DMS 273 treated with DMSO at 0.1 percent for 48 hours (cell line): ENCODE measurements at regions not wholly inside any gene's neighbourhood (a gene's known extent, or its start where the extent isn't known, plus 50 kb on each side); places are given as distances from the start of the nearest gene placed in this dataset.
"Not testable (repeated sequence)": the region's sequence is repeated elsewhere in the genome, so short reads cannot be mapped to it uniquely, and the experiment has no call there.

Source experiments
- DNase-seq: peaks from one replicate; lab custom pipeline; 2025; lab: John Stamatoyannopoulos, UW

DNA sequence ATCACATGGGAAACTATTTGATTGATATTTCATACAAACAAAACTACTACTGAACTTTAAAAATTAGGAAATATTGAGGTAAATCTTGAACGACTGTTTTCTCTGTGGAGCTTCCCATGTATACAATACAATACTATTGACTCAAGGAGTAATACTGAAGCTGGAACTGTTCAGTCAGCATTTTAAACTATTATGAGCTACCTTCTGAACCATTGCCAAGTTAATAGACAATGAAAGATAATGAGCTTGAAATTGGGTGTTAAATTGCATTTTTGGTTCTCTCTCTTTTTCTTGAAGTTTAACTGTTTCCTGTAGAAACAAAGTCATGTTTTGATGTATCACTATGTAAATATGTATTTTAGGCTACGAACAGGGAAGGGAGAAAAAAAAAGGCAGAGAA, 569.2 kb downstream of the ZEB2 start:
- no peak for DNase-seq

DNA sequence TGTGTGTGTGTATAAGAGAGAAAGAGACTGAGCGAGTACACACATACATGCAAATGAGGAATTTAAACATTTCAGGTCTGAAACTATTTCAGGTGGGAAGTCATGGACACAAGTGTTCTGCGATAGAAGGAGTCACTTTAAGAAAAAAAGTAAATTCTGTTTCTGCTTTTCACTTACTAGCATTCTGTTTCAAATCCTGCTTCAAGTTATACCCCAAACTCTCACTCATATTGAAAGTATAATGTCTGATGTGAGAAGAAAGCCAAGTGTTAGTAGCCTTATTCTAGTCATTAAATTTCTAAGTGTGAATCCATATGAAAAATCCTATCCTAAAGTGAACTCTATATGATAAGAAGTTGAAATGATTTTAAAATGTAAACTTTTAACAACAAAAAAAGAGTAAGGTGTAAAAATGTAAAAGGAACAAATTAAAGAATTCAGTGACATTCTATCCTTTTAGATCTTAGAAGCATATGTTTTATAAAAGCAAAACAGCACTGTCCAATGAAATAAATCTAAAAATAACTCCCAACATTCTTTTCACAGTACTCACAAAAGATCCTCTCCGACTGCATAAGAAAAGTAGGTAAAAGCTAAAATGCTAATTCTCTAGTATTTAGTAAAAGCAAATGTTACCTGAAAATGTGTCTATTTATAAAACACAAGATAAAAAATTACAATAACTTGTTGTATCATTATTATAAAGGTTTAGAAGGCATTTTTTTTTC, 570.6 kb downstream of the ZEB2 start:
- no peak for DNase-seq

DNA sequence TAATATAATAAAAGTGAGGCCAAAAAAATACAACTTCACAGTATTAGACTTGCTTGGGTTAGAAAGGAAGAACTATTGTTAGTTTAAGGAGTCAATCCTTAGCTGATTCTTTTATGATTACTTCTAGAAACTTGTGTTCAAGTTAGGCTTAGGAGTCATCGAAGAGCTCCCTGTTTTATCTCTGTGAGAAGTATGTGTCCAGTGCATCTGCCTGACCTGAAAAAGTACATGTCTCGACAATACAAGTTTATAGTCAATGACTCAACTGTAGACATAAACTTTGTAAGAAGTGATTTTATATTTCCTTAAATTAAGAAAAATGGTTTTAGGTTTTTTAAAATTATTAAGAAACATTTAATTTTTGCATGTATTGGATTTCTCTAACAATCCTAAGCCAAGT, 571.2 kb downstream of the ZEB2 start:
- no peak for DNase-seq

DNA sequence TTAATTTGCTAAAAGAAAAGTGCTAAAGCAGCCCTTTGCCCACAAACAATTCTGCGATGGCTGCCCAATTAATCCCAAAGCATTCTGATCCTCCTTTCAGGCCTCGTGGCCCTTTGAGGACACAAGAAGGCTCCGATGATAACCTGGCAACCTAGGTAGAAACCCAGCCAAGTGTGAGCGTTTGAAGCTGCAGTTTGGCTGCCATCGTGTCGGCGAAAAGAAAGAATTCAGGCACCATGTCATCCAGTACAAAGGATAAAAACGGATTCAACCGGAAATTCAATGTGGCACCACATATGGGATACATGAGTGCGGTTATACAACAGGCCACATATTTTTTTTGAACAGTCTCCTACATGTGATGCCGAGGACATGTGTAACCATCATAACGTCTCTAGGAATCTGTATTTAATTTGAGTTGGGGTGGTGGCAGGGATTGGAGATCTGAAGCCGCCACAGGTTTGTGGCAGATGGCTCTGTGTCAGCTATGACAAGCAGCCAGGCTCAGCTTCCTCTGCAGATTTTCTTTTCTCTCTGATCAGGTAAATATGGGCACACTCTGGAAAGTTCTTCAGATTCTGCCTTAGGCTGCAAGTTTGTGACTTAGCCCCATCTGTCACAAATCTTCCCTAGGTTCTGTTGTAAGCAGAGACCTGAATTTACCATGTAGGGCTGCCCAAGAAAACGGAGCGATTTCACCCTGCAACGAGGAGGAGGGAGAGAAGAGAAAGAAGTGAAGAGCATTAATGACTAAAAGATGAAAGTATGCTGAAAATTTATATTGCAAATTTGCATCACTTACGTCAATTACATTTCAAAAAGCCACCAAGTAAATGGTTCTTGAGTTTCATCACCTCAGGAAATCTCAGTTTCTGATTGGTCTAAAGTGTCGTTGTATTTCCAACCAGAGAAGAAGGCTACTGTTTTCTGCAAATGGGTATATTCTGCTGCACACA, 573.2 kb downstream of the ZEB2 start:
- peak; percentile 99 for DNase-seq

DNA sequence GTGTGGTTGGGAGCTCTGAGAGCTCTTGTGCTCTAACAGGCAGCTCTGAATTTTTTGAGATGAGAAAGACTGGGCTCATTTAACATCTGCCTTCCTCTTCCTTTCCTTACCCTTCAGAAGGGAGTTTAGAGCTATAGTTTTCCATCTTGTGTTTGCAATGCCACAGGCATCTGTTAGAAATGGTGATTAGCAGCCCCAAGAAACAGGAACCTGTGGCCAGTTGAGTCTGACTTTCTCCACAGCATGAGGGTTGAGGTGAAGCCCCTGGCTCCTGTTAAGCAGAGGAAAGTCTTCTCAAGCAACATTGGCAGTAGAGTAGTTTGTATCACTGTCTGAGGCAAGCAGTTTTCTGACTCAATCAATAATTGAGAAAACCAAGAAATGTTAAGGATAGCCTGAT, 577.4 kb downstream of the ZEB2 start:
- no peak for DNase-seq

DNA sequence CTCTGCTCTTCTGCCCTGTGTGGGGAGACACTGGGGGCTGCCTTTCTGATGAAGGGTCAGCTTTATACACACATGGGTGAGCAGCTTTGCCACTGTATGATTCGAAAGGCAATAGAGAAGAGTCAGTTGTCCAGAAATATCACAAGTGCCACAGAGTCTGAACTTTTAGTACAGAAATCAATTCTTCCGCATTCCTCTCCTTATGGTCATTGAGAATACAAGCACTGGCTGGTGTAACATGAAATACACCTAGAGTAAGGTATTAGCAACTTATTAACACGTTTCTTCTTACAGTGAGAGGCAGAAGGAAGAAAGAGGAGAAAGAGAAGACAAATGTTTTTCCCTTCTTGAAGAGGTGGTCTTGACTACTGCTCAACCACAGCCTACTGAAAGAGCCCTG, 579.2 kb downstream of the ZEB2 start:
- DNase-seq = no peak

DNA sequence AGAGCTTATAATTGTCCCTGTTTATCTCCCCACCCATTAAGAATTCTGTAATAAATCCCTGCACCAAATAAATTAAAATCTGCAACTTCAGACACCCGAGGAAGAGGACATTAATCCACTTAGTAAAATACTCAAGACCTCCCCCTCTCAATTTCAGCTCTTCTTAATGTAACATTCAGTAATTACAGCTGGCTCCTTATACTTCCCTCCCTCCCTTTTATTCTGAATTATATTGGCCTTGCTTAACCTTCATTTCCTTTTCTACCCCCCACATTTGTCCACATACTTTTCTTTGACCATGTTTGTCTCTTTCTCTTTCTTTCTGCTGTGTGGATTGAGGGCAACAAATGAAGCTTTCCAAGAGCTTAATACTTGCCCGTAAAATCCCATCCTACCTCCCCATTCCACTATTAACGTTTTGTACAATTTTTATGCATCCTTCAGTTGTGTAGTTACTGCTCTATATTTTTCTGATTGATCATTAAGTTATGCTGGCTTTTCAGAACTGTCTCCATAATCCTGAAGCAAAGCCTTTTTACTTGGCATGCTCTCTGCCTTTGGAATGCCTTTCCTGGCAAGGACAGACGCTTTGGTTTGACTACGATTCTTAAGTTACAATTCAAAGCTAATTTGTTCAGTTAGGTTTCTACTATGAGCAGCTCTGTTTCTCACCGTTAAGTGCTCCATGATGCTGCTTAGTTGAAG, 580.1 kb downstream of the ZEB2 start:
- DNase-seq = no peak

DNA sequence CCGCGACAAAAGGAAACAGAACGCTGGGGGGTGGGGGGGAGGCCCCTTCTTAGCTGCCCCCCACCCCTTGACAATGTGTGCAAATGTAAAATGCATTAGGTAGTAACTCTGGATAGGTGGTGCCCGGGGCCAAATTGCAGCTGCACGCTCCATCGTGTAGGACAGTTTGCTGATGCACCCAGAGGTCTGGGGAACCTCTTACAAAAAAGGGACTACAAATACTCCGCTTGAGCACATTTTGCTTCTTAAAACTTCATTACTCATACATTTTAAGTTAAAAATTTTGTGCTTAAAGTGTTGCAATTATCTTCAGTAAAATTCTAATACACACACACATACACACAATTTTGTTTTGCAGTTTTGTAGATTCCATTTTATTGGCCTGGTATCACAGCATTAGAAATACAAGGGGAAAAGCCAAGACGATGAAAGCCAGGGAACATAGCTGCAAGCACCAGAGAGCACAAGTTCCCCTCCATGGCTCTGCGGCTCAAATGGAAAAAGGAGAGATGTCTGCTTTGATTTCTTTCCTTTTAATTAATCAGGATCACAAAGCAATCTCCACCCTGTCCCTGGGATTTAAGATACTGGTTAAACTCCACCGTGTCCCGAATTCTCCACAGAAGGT, 582.1 kb downstream of the ZEB2 start:
- no peak for DNase-seq

DNA sequence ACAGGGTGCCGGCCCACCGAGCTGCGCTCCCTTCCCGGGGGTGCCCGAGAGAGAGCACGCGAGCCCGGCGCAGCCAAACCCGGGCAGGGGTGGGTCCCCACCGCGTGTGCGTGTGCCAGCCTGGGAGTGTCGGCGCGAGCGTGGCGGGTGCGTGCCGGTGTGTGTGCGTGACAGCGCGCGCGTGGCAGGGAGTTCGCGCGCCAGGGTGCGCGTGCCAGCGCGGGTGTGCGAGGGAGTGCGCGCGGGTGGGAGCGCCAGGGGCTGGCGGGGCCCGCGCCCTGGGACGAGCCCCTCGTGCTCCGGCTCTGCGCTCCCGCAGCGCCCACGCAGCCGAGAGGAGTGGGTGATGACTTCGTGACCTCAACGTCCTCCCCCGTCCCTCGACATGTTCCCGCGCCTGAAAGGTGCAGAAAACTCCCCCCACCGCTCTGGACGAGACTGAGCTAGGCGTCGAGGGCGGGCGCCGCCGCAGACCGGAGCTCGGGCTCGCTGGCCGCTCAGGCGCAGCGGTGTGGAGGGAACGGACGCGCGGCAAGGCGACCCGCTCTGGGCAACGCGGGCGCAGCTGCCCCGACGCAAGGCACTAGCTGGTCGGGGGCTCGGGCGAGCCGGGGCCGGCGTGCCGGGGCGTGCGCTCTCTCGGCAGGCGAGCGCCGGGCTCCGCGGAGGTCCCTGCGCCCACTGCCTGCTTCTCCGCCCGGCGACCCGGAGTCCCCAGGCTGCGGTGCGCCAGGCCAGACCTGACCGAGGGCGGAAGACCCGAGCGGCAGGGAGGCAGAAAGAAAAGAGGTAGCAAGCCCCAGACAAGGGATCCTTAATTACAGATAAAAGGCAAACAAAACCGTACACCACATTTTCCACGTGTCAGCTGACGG, 582.8 kb downstream of the ZEB2 start:
- DNase-seq = no peak

DNA sequence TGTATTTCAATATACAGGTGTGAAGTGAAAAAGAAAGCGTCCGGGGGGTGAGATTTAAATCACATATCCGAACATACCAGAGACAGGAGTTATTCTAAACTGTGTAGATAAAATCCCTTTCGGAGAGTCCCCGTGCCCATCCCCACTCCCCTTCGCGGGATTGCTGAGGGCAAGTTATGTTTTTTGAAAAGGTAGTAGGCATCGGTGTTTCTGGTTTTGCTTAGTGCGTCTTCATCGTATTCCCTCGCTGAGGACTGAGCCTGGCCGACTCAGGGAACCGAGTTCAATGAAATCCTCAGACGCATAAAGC, 583.4 kb downstream of the ZEB2 start:
- no peak for DNase-seq

DNA sequence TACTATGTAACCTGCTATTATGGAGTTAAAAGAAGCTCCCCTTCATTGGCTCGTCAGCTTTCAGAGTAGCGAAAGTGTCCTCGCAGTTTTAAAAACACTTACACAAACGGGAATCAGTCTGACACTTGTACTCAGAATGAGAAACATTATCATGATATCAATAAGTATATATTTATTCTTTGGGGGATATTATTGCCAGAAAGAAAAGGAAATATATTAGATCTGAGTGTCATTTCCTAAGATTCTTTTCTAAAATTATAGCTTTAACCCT, 584.5 kb downstream of the ZEB2 start:
- no peak for DNase-seq

DNA sequence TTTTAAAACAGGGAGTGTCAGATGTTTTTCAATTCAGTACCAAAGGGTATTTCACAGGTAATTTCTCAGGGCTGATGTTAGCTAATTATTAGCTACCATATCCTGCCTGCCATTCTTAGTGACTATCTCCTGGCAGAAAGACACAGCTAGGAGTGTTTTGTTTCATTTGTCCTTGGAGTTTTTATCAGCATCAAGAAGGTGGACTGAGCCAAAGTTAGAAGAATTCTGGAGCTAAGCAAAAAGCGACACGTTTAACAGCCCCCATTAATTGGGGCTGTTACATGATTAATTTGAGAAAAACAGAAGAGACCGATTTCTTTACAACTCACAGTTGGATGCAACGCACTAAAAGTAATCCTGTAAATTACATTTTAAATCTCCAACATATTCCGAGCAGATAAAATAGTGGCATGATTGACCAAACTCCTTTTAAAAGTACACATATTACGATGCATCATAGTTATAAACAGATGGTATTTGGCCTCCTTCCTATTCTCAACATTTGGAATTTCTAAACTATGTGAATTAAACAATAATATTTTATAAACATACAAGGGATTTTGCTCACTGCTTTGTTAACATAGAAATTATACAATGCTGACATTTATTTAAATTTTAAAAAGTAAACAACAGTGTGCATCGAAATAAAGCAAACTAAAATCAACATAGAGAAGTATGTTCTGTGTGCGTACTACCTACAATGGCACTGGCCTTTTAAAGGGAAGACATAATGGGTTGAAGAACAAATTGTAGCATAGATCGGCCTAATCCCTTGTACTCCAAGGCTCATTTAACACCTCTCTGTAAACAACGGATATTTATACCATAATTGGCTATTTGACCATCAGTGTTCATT, 585.1 kb downstream of the ZEB2 start:
- no peak for DNase-seq

DNA sequence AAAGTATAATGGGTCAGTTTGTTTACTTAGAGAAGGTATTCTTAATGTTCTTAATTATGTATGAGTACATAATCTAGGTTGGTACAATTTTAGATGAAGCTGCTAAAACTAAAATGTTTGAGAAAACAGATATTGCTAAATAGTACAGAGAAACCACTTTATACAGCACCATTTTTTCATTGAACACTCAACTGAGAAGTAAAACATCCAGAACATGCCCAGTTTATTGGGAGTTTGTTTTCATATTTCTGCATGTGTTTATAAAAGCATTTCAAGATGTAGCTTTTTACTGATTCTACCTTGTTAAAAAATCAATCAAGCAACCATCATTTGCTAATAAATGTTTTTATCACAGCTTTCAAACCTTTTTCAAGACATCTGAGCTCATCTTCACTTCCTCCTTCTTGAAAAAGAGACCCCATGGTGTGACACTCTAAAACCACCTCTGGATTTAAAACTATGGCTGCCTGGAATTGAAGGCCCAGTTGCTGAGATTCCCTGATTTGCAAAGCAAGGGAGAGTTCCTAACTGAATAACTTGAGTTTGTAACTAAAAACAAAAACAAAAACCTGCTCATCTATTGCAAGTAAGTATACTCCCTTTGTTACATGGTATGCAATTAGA, 585.9 kb downstream of the ZEB2 start:
- DNase-seq = no peak

DNA sequence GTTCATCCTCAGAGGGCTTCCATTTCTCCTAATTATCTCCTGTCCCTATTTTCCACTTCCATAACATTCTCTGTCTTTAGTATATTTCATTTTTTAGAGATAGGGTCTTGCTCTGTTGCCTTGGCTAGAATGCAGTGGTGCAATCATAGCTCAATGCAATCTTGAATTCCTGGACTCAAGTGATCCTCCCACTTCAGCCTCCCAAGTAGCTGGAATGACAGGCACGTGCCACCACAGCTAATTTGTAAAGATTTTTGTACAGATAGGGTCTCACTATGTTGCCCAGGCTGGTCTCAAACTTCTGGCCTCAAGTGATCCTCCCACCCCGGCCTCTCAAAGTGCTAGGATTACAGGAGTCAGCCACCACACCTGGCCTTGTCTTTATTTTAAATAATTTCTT, 589.0 kb downstream of the ZEB2 start:
- no peak for DNase-seq

DNA sequence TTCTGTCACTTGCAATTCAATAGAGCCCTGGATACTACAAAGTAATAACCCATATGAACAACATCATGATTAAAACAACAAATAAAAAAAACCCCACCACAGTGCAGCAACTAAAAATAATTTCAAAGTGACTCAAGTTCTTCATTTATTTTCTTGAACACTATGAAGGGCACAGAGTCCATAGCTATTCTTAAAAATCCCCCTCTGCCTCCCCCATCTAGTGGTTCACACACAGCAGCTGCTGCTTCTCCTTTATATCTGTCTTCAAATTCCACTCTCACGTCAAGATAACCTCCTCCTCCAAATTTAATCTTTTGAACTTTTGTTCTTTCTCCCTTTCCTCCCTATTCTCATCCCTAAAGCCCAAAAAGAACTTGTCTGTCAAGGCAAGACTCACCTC, 591.3 kb downstream of the ZEB2 start:
- no peak for DNase-seq

DNA sequence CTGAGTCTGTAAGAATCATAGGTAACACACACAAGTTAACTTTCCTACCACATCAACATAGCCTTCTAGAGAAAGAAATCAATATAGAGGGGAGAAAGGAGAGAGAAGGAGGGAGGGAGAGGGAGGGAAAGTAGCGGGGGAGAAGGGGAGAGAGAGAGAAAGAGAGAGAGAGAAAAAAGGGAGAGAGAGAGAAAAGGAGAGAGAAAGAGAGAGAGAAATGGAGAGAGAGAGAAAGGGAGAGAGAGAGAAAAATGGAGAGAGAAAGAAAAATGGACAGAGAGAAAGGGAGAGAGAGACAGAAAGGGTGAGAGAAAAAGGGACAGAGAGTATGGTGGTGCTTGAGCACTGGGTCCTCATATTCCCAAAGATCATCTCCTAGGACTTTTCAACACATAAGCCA, 591.7 kb downstream of the ZEB2 start:
- no peak for DNase-seq

DNA sequence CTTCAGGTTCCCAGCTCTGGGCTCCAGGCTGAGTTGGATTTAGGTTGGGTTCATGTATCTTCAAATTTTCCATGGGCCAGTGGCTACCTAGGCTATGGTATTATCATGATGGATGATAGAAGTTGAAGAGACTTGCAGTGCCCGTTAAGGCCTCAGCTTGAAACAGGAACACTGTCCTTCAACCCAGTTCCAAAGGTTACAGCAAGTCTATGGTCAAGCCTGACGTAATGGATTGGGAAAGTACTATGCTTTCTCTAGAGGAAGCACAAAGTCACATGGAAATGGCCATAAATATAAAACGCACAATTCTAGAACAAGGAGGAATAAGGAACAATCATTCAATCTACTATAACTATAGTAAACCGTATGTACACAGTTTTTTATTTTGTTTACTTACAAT, 593.2 kb downstream of the ZEB2 start:
- no peak for DNase-seq

DNA sequence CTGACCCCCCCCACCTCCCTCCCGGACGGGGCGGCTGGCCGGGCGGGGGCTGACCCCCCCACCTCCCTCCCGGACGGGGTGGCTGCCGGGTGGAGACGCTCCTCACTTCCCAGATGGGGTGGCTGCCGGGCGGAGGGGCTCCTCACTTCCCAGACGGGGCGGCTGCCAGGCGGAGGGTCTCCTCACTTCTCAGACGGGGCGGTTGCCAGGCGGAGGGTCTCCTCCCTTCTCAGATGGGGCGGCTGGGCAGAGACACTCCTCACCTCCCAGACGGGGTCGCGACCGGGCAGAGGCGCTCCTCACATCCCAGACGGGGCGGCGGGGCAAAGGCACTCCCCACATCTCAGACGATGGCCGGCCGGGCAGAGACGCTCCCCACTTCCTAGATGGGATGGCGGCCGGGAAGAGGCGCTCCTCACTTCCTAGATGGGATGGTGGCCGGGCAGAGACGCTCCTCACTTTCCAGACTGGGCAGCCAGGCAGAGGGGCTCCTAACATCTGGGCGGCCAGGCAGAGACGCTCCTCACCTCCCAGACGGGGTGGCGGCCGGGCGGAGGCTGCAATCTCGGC, 597.6 kb downstream of the ZEB2 start:
- DNase-seq = not testable (repeated sequence)

DNA sequence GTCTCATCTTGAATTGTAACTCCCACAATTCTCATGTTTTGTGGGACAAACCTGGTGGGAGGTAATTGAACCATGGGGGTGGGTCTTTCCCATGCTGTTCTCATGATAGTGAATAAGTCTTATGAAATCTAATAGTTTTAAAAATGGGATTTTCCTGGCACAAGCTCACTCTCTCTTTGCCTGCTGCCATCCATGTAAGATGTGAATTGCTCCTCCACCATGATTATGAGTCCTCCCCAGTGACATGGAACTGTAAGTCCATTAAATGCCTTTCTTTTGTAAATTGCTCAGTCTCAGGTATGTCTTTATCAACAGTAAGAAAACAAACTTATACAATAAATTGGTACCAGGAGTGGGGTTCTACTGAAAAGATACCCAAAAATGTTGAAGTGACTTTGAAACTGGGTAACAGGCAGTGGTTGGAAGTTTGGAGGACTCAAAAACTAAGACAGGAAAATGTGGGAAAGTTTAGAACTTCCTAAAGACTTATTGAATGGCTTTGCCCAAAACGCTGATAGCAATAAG, 601.4 kb downstream of the ZEB2 start:
- DNase-seq = no peak

DNA sequence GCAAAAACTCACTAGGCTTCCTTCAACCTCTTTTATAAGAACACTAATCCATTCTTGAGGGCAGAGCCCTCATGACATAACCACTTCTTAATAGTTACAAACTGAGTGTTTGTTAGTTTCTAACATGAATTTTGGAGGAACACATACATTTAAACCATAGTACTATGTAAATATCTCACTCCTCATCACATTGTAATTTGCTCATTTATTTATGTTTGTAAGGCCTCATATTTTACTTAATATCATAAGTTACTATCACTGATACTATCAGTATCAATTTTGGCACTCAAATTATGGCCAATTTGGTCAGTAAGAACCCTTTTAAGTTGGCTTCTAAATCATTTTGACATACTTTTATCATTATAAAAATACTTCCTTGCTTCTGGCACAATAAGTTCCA, 603.1 kb downstream of the ZEB2 start:
- DNase-seq = no peak
